BE2C (cell line): ENCODE measurements at regions not wholly inside any gene's neighbourhood (a gene's known extent, or its start where the extent isn't known, plus 50 kb on each side); places are given as distances from the start of the nearest gene placed in this dataset.
A peak's percentile ranks its signal among the peaks of the same experiment; 100 is the strongest.

Source experiments
- DNase-seq: peaks from one replicate; pipeline ENCODE4 v3.0.0-alpha.2; 2020
- H3K27me3 ChIP-seq: fragments of 250-450 bp; sonication (Bioruptor Pico); 2 replicates; pipeline ENCODE4 v1.5.1; 2020; ENCODE audit warnings: mild to moderate bottlenecking
- H3K36me3 ChIP-seq: fragments of 250-450 bp; sonication (Bioruptor Pico); 2 replicates; pipeline ENCODE4 v1.5.1; 2020; ENCODE audit warnings: mild to moderate bottlenecking
- H3K4me1 ChIP-seq: fragments of 250-450 bp; sonication (Bioruptor Pico); 2 replicates; pipeline ENCODE4 v1.5.1; 2020
- H3K4me3 ChIP-seq: 2 replicates; pipeline ENCODE4 v1.5.1; 2011; ENCODE audit warnings: low read depth, low read length
- H3K9me3 ChIP-seq: fragments of 250-450 bp; sonication (Bioruptor Pico); 2 replicates; pipeline ENCODE4 v1.5.1; 2020
- CTCF ChIP-seq: IDR thresholded peaks from 2 replicates; pipeline ENCODE4 v1.5.1; 2012; ENCODE audit warnings: mild to moderate bottlenecking, low read depth, low read length

GRCh38 chr3:182220471-182220870, 508.7 kb downstream of the SOX2 start:
- H3K4me3 ChIP-seq = no peak overlapping the region
- H3K27me3 ChIP-seq = no peaks in the 10 kb centered on the region; the same call in 1 of the 2 replicates
- no peak for TF ChIP-seq CTCF
- no peaks in the 10 kb centered on the region for H3K9me3 ChIP-seq
- DNase-seq = no peak
- H3K4me1 ChIP-seq = peaks cover 12% of the 10 kb centered on the region
- H3K36me3 ChIP-seq = no peaks in the 10 kb centered on the region

- no peaks in the 10 kb centered on the region; the same call in 1 of the 2 replicates for H3K27me3 ChIP-seq
- H3K4me1 ChIP-seq = no peaks in the 10 kb centered on the region
- DNase-seq = no peak
- no peaks in the 10 kb centered on the region for H3K9me3 ChIP-seq
- peak; percentile 25; the same call in 1 of the 2 replicates for TF ChIP-seq CTCF
- H3K4me3 ChIP-seq = no peak overlapping the region
- H3K36me3 ChIP-seq = no peaks in the 10 kb centered on the region
Observed at GRCh38 chr3:182226995-182227394, 515.3 kb downstream of the SOX2 start.

GRCh38 chr3:182233405-182233804, 521.7 kb downstream of the SOX2 start:
- no peak for TF ChIP-seq CTCF
- no peak for DNase-seq
- Histone ChIP-seq H3K4me3 (no peak overlapping the region), H3K9me3 (no peaks in the 10 kb centered on the region), H3K4me1 (no peaks in the 10 kb centered on the region; the same call in 1 of the 2 replicates), H3K27me3 (no peaks in the 10 kb centered on the region), H3K36me3 (no peaks in the 10 kb centered on the region)

GRCh38 chr3:182233957-182234356, 522.2 kb downstream of the SOX2 start:
- no peak for DNase-seq
- TF ChIP-seq CTCF = no peak
- Histone ChIP-seq H3K27me3 (no peaks in the 10 kb centered on the region), H3K4me3 (no peak overlapping the region), H3K9me3 (no peaks in the 10 kb centered on the region), H3K4me1 (no peaks in the 10 kb centered on the region; the same call in 1 of the 2 replicates), H3K36me3 (no peaks in the 10 kb centered on the region)

GRCh38 chr3:182234881-182235280, 523.2 kb downstream of the SOX2 start:
- TF ChIP-seq CTCF = no peak
- Histone ChIP-seq H3K9me3 (no peaks in the 10 kb centered on the region), H3K4me3 (no peak overlapping the region), H3K4me1 (no peaks in the 10 kb centered on the region; the same call in 1 of the 2 replicates), H3K36me3 (no peaks in the 10 kb centered on the region), H3K27me3 (no peaks in the 10 kb centered on the region)
- DNase-seq = no peak

- no peaks in the 10 kb centered on the region for H3K27me3 ChIP-seq
- H3K9me3 ChIP-seq = no peaks in the 10 kb centered on the region
- TF ChIP-seq CTCF = no peak
- H3K36me3 ChIP-seq = no peaks in the 10 kb centered on the region
- H3K4me3 ChIP-seq = no peak overlapping the region
- H3K4me1 ChIP-seq = no peaks in the 10 kb centered on the region; the same call in 1 of the 2 replicates
- no peak for DNase-seq
Observed at GRCh38 chr3:182235504-182235903, 523.8 kb downstream of the SOX2 start.
